ENCODE measurements at regions not wholly inside any gene's neighbourhood (a gene's known extent, or its start where the extent isn't known, plus 50 kb on each side); places are given as distances from the start of the nearest gene placed in this dataset.

DNA sequence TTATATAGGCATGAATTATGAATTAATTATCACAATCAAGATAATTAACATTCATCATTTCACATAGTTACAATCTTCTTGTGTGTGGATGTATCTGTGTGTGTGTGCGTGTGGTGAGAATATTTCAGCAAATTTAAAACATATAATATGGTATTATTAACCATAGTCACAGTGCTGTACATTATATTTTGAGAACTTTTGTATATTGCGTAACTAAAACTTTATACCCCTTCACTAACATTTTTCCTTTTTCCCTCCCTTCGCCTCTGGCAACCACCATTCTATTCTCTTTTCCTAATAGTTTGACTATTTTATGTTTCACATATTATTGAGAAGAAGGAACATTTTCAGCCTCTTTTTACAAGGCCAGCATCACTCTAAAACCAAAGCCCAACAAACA lies 176.8 kb downstream of the HTR1B start:
- TF ChIP-seq SMAD3 (CRISPR knock-in tag; IDR thresholded peaks at IDR 0.05) (no peak), ATF1 (CRISPR knock-in tag; IDR thresholded peaks at IDR 0.05) (no peak), ZBTB10 (CRISPR knock-in tag; IDR thresholded peaks at IDR 0.05; ENCODE audit: borderline replicate concordance) (no peak), HNF1A (IDR thresholded peaks at IDR 0.05; ENCODE audit: low read depth) (no peak), HNF1A (CRISPR knock-in tag; IDR thresholded peaks at IDR 0.05; ENCODE audit: borderline replicate concordance) (no peak)
- TF ChIP-seq, protein P1, sequence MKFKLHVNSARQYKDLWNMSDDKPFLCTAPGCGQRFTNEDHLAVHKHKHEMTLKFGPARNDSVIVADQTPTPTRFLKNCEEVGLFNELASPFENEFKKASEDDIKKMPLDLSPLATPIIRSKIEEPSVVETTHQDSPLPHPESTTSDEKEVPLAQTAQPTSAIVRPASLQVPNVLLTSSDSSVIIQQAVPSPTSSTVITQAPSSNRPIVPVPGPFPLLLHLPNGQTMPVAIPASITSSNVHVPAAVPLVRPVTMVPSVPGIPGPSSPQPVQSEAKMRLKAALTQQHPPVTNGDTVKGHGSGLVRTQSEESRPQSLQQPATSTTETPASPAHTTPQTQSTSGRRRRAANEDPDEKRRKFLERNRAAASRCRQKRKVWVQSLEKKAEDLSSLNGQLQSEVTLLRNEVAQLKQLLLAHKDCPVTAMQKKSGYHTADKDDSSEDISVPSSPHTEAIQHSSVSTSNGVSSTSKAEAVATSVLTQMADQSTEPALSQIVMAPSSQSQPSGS (CRISPR knock-in tag; IDR thresholded peaks at IDR 0.05): no peak
- TF ChIP-seq, protein P2, sequence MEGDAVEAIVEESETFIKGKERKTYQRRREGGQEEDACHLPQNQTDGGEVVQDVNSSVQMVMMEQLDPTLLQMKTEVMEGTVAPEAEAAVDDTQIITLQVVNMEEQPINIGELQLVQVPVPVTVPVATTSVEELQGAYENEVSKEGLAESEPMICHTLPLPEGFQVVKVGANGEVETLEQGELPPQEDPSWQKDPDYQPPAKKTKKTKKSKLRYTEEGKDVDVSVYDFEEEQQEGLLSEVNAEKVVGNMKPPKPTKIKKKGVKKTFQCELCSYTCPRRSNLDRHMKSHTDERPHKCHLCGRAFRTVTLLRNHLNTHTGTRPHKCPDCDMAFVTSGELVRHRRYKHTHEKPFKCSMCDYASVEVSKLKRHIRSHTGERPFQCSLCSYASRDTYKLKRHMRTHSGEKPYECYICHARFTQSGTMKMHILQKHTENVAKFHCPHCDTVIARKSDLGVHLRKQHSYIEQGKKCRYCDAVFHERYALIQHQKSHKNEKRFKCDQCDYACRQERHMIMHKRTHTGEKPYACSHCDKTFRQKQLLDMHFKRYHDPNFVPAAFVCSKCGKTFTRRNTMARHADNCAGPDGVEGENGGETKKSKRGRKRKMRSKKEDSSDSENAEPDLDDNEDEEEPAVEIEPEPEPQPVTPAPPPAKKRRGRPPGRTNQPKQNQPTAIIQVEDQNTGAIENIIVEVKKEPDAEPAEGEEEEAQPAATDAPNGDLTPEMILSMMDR (CRISPR knock-in tag; IDR thresholded peaks at IDR 0.05): no peak

Data from HepG2 (cell line).